ENCODE measurements at regions not wholly inside any gene's neighbourhood (a gene's known extent, or its start where the extent isn't known, plus 50 kb on each side); places are given as distances from the start of the nearest gene placed in this dataset.

DNA sequence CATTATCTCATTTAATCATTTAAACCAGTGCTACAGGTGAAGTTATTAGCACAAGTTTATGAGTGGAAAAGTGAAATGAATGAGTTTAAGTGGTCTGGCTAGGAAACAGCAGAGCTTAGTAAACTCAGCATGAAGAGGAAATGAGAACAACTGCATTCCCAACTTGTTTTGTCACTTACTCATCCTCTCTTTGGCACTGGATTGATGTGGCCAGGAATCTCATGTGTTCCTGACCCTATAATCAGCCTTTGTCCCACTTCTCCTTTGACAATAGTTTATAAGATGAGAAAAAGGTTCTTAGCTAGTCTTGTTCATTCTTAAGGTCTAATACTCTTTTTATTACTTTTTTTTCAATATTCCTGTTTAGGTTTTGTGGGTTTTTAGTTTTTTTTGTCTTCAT is 559.2 kb upstream of the TLE4 start:
- TF ChIP-seq, protein P1, sequence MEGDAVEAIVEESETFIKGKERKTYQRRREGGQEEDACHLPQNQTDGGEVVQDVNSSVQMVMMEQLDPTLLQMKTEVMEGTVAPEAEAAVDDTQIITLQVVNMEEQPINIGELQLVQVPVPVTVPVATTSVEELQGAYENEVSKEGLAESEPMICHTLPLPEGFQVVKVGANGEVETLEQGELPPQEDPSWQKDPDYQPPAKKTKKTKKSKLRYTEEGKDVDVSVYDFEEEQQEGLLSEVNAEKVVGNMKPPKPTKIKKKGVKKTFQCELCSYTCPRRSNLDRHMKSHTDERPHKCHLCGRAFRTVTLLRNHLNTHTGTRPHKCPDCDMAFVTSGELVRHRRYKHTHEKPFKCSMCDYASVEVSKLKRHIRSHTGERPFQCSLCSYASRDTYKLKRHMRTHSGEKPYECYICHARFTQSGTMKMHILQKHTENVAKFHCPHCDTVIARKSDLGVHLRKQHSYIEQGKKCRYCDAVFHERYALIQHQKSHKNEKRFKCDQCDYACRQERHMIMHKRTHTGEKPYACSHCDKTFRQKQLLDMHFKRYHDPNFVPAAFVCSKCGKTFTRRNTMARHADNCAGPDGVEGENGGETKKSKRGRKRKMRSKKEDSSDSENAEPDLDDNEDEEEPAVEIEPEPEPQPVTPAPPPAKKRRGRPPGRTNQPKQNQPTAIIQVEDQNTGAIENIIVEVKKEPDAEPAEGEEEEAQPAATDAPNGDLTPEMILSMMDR (IDR thresholded peaks at IDR 0.05; ENCODE audit: insufficient read depth, low read depth, low read length): no peak
- no peak overlapping the region for H3K4me3 ChIP-seq (ENCODE audit: low read depth, low read length)
- DNase-seq (ENCODE audit: low read depth): no peak

DNA sequence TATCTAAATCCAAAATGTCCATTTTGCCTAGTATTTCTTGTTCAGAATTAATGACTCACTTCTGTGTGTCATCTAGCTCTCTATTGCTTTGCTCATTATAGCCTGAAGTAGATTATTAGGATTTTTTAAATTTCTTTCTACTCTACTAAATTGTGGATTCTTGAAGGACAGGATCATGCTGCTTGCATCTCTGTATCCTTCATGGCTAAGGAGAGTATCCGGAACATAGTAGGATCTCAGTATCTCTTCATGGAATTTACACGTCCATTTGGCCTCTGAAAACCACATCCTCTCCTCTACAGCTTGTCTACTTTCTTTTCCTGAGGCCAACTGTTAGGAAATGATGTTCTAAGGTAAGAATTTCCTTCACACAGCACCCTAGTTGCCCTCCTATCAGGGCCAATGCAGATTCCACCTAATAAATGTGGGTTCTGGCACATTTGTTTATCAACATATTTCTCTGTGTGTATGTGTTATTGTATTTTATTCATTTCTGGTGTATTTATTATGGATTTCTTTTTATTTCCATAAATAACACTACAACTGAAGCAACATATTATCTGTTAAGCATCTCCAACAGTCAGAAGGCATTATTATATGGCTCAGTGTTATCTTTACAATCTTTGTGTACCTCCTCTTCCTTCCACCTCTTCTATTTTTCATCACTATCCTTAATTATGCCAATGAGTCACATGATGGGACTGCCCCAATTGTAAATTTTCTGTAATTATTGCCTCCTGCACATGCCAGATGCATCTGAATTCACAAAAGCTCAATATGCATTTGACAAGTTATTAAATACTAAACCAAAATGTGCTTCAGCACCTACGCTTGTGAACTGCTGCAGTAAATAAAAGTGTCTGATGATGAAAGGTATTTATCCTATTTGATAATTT is 557.8 kb upstream of the TLE4 start:
- no peak for DNase-seq (ENCODE audit: low read depth)
- TF ChIP-seq, protein P1 (IDR thresholded peaks at IDR 0.05; ENCODE audit: insufficient read depth, low read depth, low read length): no peak
- H3K4me3 ChIP-seq (ENCODE audit: low read depth, low read length): no peak overlapping the region

DNA sequence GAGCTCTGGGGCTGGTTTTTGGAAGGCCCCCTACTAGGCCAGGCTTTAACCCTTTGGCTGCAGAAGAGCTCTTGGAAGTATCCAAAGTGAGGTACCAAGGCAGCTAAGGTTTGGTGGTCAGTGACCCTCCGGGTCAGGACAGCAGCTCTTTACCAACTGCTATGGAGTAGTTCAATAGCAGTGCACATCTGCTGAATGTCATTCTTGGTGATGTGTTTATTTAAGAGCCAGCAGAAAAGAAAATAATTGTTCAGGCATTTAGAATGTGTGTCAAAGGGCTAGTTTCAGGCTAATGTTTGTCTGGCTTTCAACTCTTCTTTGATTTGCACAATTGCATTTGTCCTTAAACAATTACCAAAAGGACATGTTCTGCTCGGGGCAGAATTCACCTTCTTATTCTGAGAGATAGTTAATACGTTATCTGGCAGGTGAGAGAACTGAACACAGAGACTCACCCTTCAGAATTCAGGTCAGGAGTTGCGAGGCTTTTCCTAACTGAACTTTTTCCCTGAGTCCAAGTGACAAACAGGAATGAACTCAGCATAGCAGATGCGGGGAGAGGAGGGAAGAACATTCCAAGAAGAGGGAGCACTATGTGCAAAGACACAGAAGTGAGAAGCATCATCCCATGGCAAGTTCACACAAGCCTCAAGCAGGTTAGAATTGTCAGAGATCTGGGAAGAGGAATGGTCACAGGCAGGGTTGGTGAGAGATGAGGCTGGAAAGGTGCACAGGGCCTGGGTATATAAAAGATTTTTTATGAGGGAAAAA is 556.7 kb upstream of the TLE4 start:
- TF ChIP-seq, protein P1 (IDR thresholded peaks at IDR 0.05; ENCODE audit: insufficient read depth, low read depth, low read length): no peak
- no peak overlapping the region for H3K4me3 ChIP-seq (ENCODE audit: low read depth, low read length)
- peak; percentile 34 for DNase-seq (ENCODE audit: low read depth)

DNA sequence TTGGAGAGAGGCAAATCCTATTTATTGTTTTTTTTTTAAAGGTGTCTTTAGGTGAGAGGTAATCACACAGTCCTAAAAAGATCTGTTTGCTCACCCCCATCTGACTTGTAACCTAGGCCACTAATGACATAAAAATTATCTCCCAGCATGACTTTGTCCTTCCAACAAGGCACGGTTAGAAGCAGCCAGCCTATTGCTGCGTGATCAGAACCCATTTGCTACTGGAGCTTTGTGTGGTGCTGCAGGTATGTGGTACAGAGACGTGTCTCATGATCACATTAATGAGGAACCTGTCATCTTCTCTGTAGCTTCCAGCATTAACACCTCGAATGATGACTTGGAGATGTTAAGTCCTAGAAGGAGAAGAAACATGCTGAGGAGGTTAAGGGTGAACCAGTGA is 555.8 kb upstream of the TLE4 start:
- no peak for DNase-seq (ENCODE audit: low read depth)
- TF ChIP-seq, protein P1 (IDR thresholded peaks at IDR 0.05; ENCODE audit: insufficient read depth, low read depth, low read length): no peak
- no peak overlapping the region for H3K4me3 ChIP-seq (ENCODE audit: low read depth, low read length)

DNA sequence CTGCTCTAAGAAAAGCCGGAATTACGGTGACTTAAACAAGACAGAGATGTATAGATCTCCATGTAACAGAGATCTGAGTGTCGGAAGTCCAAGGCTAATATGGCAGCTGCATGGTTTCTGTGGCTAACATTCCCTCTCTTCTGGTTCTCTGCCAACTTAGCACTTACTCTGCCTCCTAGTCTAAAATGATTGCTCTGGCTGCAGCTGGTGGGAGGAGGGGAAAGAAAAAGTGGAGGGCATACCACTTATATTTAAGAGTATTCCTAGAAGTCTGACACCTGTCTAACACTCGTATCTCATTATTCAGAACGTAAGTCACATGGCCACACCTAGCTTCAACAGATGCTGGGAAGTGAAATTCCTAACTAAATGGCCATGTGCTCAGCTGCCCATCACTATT is 551.5 kb upstream of the TLE4 start:
- H3K4me3 ChIP-seq (ENCODE audit: low read depth, low read length): no peak overlapping the region
- DNase-seq (ENCODE audit: low read depth): no peak
- TF ChIP-seq, protein P1 (IDR thresholded peaks at IDR 0.05; ENCODE audit: insufficient read depth, low read depth, low read length): no peak

DNA sequence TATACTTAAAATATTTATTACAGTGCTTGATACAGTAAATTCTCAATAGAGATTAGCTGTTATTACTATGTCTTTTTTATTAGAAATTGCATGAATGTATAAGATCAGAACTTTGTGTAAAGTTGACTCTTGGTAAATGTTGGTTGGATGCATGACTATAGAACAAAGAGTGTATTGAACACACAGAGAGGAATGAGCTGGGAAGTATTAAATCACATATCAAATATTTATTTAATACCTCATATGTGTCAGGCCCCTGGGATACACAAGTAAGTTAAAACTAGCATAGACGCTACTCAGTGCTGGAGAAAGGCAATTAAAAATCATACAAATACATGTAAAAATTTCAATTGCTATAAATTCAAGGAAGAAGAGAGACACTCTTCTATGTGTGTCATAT is 550.7 kb upstream of the TLE4 start:
- TF ChIP-seq, protein P1 (IDR thresholded peaks at IDR 0.05; ENCODE audit: insufficient read depth, low read depth, low read length): no peak
- H3K4me3 ChIP-seq (ENCODE audit: low read depth, low read length): no peak overlapping the region
- DNase-seq (ENCODE audit: low read depth): no peak

Data from fibroblast of villous mesenchyme (primary cell).